ENCODE measurements at regions not wholly inside any gene's neighbourhood (a gene's known extent, or its start where the extent isn't known, plus 50 kb on each side); places are given as distances from the start of the nearest gene placed in this dataset.
"Not testable (repeated sequence)": the region's sequence is repeated elsewhere in the genome, so short reads cannot be mapped to it uniquely, and the experiment has no call there.

DNA sequence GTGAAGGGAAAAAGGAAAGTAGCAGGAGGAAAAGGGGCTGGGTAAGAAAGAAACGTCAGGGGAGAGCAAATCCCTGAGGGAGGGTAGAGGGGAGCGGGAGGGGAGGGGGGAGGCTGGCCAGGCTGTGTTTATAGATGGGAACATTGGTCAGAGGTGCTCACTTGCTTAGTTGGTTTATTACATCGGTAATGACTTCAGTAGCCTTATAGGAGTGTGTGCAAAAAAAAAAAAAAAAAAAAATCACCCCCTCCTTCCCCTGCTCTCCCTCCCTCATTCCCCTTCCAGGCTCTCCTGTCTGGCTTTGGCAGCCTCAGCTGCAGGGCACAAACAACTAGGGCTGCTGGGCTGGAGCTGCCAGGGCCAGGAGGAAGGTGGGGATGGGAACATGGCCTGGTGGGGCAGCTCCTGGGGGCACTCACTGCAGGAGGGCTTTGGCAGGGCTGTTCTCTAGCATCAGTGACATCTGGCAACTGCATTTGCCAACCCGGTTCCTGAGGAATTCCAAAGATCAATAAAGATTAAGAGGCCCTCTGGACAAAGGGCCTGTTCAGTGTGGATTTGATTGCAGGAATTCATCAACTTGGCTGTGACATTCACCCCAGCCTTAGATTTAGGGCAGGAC is 334.5 kb upstream of the FRG2C start:
- TF ChIP-seq, protein P1, sequence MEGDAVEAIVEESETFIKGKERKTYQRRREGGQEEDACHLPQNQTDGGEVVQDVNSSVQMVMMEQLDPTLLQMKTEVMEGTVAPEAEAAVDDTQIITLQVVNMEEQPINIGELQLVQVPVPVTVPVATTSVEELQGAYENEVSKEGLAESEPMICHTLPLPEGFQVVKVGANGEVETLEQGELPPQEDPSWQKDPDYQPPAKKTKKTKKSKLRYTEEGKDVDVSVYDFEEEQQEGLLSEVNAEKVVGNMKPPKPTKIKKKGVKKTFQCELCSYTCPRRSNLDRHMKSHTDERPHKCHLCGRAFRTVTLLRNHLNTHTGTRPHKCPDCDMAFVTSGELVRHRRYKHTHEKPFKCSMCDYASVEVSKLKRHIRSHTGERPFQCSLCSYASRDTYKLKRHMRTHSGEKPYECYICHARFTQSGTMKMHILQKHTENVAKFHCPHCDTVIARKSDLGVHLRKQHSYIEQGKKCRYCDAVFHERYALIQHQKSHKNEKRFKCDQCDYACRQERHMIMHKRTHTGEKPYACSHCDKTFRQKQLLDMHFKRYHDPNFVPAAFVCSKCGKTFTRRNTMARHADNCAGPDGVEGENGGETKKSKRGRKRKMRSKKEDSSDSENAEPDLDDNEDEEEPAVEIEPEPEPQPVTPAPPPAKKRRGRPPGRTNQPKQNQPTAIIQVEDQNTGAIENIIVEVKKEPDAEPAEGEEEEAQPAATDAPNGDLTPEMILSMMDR (IDR thresholded peaks at IDR 0.05) = no peak
- no peak for DNase-seq (ENCODE audit: extremely low spot score, unreplicated experiment)
- H3K27me3 Mint-ChIP-seq (ENCODE audit: unreplicated experiment) = peaks cover 19% of the 10 kb centered on the region
- no peaks in the 10 kb centered on the region for H3K9me3 Mint-ChIP-seq (ENCODE audit: unreplicated experiment)
- H3K4me3 Mint-ChIP-seq (ENCODE audit: unreplicated experiment) = no peak overlapping the region
- H3K4me1 Mint-ChIP-seq (ENCODE audit: unreplicated experiment) = peaks cover 6% of the 10 kb centered on the region
- H3K27ac Mint-ChIP-seq (ENCODE audit: unreplicated experiment) = no peak overlapping the region
- no peaks in the 10 kb centered on the region for H3K36me3 Mint-ChIP-seq (ENCODE audit: unreplicated experiment)

DNA sequence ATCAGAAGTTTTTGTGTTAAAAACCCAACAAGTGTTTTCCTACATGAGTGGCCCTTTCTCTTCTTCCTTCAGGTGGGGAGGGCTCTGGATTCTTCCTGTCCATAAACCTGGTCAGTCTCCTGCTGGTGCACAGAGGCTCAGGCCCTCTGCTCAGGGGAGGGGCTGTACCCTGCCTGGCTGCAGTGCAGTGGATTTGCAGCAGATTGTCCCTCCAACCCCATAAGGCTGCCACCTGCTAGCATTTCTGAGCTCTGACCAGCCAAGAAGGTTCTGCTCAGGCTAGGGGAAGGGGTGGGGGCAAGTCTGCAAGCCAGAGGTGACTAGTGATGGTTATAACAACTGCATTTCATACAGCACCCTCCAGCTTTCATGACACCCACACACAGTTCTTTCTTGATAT is 333.7 kb upstream of the FRG2C start:
- H3K9me3 Mint-ChIP-seq (ENCODE audit: unreplicated experiment); DNase-seq (ENCODE audit: extremely low spot score, unreplicated experiment); H3K4me1 Mint-ChIP-seq (ENCODE audit: unreplicated experiment); H3K27ac Mint-ChIP-seq (ENCODE audit: unreplicated experiment); H3K4me3 Mint-ChIP-seq (ENCODE audit: unreplicated experiment); H3K36me3 Mint-ChIP-seq (ENCODE audit: unreplicated experiment): not testable (repeated sequence)
- peaks cover 12% of the 10 kb centered on the region for H3K27me3 Mint-ChIP-seq (ENCODE audit: unreplicated experiment)

DNA sequence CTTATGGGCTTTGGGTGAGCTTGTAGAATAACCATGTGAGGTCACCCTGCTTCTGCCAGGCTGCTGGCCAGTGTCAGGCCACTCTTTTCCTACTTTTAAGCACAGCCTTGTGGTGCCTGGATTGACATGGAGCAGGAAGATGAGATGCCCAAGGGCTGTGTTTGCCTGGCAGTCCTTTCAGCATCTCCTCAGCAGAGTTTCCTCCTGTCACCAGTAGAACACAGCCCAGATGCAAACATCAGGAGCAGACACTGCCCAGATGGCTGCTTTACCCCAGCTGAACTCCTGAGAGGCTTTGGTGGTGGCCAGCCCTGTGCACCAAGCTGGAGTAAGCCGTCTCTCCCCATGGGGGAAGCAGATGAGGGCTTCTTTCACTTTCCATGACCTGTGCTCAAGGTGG is 332.0 kb upstream of the FRG2C start:
- not testable (repeated sequence) for H3K4me1 Mint-ChIP-seq (ENCODE audit: unreplicated experiment); DNase-seq (ENCODE audit: extremely low spot score, unreplicated experiment)

DNA sequence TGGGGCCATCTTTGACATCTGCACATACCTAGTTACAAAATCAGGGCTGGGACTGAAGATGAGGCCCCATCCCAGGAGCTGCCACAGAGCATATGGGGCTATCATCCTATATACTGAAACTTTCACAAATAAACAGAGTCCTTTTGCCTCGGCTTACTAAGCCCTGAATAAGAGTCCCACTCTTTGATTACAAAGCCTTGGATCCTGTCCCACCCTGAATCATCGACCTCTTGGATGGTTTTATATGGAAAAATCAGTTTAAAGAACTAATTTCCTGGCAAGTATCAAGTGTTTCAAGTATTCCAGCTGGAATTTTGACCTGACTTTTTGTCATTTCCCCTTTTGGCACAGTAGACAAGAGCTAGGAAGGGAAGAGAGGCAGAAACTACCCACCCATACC is 331.3 kb upstream of the FRG2C start:
- TF ChIP-seq, protein P1 (IDR thresholded peaks at IDR 0.05) = no peak
- Mint-ChIP-seq H3K27ac (ENCODE audit: unreplicated experiment) (no peak overlapping the region), H3K9me3 (ENCODE audit: unreplicated experiment) (no peaks in the 10 kb centered on the region), H3K4me3 (ENCODE audit: unreplicated experiment) (no peak overlapping the region), H3K27me3 (ENCODE audit: unreplicated experiment) (peaks cover 13% of the 10 kb centered on the region), H3K4me1 (ENCODE audit: unreplicated experiment) (peaks cover 6% of the 10 kb centered on the region), H3K36me3 (ENCODE audit: unreplicated experiment) (no peaks in the 10 kb centered on the region)
- no peak for DNase-seq (ENCODE audit: extremely low spot score, unreplicated experiment)

More for the DNA sequence above, 332.0 kb upstream of the FRG2C start:
- H3K27me3 Mint-ChIP-seq (ENCODE audit: unreplicated experiment) = peaks cover 13% of the 10 kb centered on the region
- H3K27ac Mint-ChIP-seq (ENCODE audit: unreplicated experiment); H3K36me3 Mint-ChIP-seq (ENCODE audit: unreplicated experiment); H3K4me3 Mint-ChIP-seq (ENCODE audit: unreplicated experiment); H3K9me3 Mint-ChIP-seq (ENCODE audit: unreplicated experiment): not testable (repeated sequence)

DNA sequence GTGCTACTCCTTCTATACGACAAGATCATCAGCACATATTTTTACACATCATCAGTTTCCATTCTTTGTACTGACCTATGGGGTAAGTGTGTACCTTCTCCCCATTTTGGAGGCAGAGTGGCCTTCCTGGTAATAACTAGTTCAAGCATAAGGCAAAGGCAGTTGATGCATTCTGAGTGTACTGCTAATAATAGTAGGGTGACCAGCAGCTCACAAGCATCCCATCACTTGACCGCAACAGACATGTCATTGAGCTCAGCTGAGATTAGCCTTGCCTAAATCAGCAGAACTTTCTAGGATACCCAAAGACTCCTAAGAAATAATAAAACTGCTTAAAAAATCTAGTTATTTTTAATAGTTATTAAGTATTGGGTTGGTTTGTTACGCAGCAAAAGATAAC is 329.8 kb upstream of the FRG2C start:
- H3K4me1 Mint-ChIP-seq (ENCODE audit: unreplicated experiment) = peaks cover 3% of the 10 kb centered on the region
- H3K27ac Mint-ChIP-seq (ENCODE audit: unreplicated experiment) = no peak overlapping the region
- no peak overlapping the region for H3K4me3 Mint-ChIP-seq (ENCODE audit: unreplicated experiment)
- no peaks in the 10 kb centered on the region for H3K9me3 Mint-ChIP-seq (ENCODE audit: unreplicated experiment)
- TF ChIP-seq, protein P1 (IDR thresholded peaks at IDR 0.05) = no peak
- no peaks in the 10 kb centered on the region for H3K36me3 Mint-ChIP-seq (ENCODE audit: unreplicated experiment)
- H3K27me3 Mint-ChIP-seq (ENCODE audit: unreplicated experiment) = peaks cover 6% of the 10 kb centered on the region
- DNase-seq (ENCODE audit: extremely low spot score, unreplicated experiment) = no peak

DNA sequence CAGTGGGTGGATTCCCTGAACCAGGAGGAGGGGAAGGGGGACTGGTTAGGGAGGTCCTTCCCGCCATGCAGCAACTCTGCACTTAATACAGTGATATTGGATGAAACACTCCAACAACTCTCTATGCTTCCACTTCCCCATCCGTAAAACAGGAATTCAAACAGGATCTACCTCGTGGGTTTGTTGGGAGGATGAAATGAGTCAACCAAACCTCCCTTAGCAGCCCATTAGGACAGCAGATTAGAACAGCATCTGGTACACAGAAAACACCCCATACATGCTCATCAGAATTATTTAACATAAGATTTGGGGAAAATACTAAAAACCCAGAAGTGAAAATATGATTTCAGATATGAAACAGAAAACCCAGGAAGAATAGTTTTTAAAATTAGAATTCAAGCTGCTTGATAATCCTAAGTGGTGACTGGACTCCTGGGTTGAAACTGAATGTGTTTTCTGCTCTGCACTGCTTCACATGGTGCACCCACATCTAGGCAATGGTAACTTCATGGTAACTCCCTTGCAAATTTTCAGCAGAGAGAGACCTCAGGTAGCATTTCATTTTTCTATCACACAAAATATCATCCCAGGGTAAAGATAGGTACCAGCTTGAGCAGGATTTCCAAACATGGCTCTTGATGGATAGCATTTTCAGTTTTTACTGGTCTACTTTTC is 326.8 kb upstream of the FRG2C start:
- Mint-ChIP-seq H3K36me3 (ENCODE audit: unreplicated experiment) (no peaks in the 10 kb centered on the region), H3K4me1 (ENCODE audit: unreplicated experiment) (peaks cover 10% of the 10 kb centered on the region), H3K27ac (ENCODE audit: unreplicated experiment) (no peak overlapping the region), H3K27me3 (ENCODE audit: unreplicated experiment) (peaks cover 9% of the 10 kb centered on the region), H3K4me3 (ENCODE audit: unreplicated experiment) (no peak overlapping the region), H3K9me3 (ENCODE audit: unreplicated experiment) (no peaks in the 10 kb centered on the region)
- TF ChIP-seq, protein P1 (IDR thresholded peaks at IDR 0.05) = no peak
- DNase-seq (ENCODE audit: extremely low spot score, unreplicated experiment) = no peak

All from osteocyte (in vitro differentiated cells).